GM19397 (cell line): ENCODE measurements at regions not wholly inside any gene's neighbourhood (a gene's known extent, or its start where the extent isn't known, plus 50 kb on each side); places are given as distances from the start of the nearest gene placed in this dataset.

Experiments
- ATAC-seq: cut with Tn5 transposase; IDR thresholded peaks from one replicate; pipeline ENCODE4 v1.9.1; 2021; ENCODE audit warnings: mild to moderate bottlenecking, moderate library complexity; ENCODE audit not compliant: unreplicated experiment

DNA sequence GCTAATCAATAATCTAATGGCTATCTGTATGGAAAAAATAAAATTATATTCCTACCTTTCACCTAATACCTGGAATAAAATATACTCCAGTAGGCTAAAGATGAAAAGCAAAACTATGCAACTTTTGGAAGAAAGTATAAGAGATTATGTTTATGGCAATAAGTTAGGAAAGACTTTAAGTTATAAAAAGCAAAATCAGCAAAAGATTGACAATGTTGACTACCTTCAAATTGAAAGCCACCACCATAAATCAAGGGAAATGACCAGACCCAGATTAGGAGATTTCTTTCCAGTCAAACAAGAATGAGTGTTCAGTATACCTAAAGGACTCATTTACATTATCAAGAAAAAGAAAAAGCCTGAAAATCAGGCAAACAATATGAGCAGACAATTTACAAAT, 159.1 kb upstream of the ZBED5 start:
- ATAC-seq, result no peak

GRCh38 chr11:11016068-11016467, 158.2 kb upstream of the ZBED5 start:
- no peak for ATAC-seq

- ATAC-seq, result no peak
Measured at GRCh38 chr11:11011617-11012016, 153.8 kb upstream of the ZBED5 start.

DNA sequence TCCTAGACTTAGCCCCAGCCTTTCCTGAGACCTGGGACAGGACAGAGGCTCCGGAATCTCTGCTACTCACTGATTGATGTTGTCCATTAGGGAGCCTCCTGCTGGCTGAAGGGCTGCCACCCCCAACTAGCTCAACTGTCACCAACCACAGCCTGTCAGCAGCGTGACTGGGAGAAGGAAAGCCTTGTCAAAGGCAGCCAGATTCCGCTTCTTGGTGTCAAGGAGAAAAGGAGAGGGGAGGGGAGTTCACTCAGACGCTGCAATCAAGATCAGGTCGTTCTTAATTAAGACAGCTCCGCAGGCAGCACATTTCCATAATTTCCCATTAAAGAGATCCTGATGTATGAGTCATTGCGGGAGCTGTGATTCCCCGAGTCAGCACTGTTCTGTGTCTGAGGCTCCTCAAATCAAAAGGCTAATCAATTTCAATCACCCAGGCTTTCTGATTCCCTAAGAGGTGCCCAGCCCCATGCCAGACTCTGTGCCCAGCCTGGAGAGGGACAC, 152.8 kb upstream of the ZBED5 start:
- no peak for ATAC-seq

DNA sequence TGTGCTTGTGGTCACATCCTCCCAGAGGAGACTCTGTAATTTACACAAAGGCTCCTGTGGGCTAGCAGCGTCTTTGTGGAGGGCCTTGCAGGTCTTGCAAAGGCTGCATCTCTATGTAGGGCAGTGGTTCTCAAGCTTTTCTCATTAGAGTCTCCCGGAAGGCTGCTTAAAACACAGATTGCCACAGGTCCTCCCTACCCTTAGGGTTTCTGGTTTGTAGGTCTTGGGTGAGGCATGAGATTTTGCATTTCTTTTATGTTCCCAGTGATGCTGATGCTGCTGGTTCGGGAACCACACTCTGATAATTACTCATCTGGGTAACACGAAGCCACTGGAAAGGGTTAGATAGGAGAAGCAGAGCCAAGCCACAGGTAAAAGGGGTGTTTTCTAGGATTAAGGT, 151.3 kb upstream of the ZBED5 start:
- no peak for ATAC-seq

GRCh38 chr11:11004069-11004468, 146.2 kb upstream of the ZBED5 start:
- ATAC-seq, result no peak

DNA sequence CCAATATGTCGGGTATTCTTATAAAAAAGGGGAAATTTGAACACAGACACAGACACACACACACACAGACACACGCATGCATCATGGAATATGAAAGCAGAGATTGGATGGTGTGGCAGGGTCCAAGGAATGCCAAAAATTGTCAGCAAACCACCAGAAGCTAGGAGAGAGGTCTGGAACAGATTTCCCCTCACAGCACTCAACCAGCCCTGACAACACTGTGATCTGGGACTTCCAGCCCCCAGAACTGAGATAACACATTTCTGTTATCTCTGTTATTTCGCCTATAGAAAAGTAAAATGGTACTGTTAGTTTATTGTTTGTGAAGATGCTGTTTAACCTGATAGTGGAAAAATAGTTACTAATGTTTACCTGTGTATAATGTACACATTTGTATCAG, 145.4 kb upstream of the ZBED5 start:
- no peak for ATAC-seq

GRCh38 chr11:11000579-11001283, 142.9 kb upstream of the ZBED5 start:
- no peak for ATAC-seq

- no peak for ATAC-seq
Measured at GRCh38 chr11:10998674-10999073, 140.8 kb upstream of the ZBED5 start.

DNA sequence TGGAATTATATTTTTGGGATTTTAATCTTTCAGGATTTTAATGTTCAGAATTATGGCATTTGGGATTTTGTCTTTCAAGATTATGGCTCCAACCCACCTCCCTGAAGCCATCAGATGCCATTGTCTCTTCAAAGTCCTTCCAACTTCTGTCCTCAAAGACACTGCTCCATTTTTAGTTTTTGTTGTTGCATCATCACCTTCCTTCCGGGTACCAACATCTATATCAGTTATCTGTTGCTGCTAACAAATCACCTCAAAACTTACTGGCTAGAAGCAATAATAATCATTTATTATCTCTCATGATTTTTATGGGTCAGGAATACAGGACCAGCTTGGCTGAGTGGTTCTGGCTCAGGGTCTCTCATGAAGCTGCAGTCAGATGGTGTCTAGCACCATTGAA, 138.8 kb upstream of the ZBED5 start:
- no peak for ATAC-seq

DNA sequence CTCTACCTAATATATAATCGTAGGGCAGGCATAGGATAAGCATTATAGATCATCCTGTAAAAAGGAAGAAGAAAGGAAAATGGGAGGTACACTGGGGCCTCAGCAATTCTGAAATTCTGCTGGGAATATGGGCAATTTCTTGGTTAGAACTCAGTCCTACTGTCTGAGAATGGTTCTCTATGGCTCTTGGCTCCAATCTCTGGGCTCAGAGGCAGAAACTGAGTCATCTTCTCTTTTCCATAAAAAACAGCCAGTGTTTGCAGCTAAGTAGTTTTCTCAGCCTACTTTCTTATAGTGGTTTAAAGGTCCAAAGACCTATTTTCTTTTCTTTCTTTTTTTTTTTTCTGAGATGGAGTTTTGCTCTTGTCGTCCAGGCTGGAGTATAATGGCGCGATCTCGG, 135.8 kb upstream of the ZBED5 start:
- ATAC-seq, result no peak

DNA sequence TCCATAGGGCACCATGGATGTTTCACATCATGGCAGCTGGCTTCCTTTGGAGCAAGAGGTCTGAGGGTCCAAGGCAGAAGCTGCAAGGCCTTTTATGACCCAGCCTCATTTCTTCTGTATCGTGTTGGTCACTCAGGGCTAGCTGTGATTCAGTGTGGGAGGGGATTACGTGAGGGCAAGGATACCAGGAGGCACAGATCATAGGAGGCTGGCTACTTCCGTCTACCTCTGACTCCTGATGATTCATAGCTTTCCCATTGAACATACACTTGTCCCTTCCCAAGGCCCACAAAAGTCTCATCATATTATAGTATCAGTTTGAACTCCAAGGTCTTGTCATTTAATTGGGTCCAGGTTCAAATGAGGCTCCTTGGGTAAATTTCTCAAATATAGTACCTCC, 135.3 kb upstream of the ZBED5 start:
- no peak for ATAC-seq

DNA sequence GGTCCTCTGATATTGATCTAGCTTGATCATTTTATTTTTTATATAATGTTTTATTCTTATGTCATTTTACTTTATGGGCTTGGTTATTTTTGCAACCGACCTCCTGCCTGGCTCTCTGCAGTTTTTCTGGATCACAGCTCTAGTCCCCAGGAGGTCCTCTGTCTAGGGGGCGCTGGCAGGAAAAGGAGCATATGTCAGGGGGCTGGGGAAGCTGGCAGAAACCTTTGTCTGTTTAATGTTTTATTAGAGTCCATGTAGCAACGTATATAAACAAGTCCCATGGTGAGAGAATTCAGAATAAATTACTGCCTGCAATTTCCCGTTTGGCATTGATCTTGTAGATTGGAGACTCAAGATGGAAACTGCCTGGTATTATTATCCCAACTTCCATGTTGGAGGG, 133.5 kb upstream of the ZBED5 start:
- no peak for ATAC-seq

GRCh38 chr11:10990637-10991193, 132.9 kb upstream of the ZBED5 start:
- ATAC-seq, result no peak

DNA sequence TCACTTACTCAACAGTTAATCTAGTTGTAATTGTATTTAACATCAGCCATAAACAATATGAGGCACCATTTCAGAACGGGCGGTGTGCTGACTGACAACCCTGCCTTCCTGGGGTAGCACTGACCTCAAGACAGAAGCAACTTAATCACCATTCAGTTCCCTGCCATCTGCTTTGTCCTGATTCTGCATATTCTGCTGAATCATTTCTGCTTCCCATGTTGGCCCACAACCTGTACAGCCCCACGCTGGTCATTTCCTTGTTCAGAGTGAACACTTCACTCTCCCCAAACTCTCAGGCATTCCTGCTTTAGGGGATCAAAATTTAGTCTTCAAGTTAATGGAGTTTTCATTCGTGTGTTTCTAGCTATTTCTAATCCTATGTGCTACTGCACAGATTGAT, 132.3 kb upstream of the ZBED5 start:
- ATAC-seq, result no peak

DNA sequence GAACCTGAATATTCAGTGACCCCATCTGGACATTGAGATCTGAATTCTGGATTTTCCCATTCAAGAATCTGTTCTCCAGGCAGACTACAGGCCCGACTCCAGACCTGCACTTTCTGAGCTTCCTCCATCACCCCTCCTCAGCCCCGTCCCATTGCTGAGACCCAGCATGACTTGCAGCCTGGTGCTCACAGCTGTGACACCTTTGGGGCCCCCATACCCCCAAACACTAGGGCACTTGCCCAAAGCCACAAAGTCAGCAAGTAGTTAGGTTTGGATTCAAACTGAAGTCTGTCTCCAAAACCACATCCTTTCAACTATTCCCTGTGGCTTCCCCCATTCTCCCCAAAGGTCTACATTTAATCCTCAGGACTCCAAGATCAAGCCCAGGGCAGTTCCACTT, 128.2 kb upstream of the ZBED5 start:
- no peak for ATAC-seq

DNA sequence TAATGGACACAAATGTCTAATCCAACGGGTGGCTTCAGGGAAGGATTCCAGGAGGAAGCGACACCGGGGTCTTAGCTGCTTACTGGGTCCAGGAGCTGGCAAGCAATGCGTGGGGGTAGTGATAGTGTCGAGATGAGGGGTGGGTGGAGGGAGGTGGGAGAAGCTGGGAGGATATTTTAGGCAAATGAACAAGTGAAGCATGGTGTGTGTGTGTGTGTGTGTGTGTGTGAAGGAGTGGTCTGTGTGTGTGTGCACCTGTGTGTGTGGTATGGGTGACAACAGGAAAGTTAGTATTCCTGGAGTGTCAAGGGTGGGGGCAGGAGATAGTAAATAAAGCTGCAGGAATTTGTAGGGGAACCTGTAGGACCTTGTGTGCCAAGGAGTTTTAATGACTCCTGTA, 126.9 kb upstream of the ZBED5 start:
- ATAC-seq, result no peak

DNA sequence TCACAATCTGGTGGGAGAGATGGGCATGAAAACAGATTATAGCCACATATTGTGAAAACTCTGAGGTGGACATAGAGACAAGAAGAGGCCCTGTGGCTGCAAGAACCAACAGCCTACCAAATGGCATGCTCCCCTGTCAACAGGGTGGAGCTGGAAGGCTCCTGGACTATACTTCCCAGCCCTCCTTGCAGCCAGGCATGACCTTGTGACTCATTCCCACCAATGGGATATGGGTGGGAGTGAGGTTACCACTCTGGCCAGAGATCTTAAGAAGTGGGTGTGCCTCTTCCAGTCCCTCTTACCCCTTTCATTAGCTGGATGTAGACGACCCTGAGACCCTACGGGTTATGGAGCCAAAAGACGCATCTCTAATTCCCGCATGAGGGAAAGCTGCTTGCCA, 126.4 kb upstream of the ZBED5 start:
- no peak for ATAC-seq

- ATAC-seq, result no peak
Measured at GRCh38 chr11:10982704-10983510, 125.1 kb upstream of the ZBED5 start.

- ATAC-seq, result no peak
Measured at GRCh38 chr11:10979529-10979928, 121.7 kb upstream of the ZBED5 start.

- ATAC-seq, result no peak
Measured at GRCh38 chr11:10978198-10978597, 120.3 kb upstream of the ZBED5 start.

GRCh38 chr11:10975287-10975721, 117.5 kb upstream of the ZBED5 start:
- ATAC-seq, result no peak
